ENCODE measurements at regions not wholly inside any gene's neighbourhood (a gene's known extent, or its start where the extent isn't known, plus 50 kb on each side); places are given as distances from the start of the nearest gene placed in this dataset.

DNA sequence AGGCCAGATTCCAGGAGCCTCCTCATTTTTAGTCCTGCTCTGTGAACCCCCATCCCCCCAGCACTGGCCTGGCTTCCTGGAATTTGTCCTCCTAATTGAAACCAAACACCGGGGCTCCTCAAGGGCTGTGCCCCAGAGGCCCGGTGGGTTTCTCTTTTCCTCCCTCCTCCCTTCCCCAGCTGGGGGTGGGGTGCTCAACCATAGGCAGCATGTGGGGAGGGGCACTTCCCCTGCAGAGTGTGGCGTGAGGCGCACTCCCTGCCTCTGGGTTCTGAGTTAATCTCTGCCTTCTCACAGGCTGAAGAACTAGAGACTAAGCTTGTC, 67.5 kb upstream of the ACOT11 start:
- TF ChIP-seq POLR2AphosphoS5 (IDR thresholded peaks at IDR 0.05; ENCODE audit: low read depth, low read length) (no peak), POLR2A (IDR thresholded peaks at IDR 0.05; ENCODE audit: borderline replicate concordance, extremely low read depth, insufficient read depth, insufficient read length) (no peak), CTCF (IDR thresholded peaks at IDR 0.05 in 2 of 3, conservative IDR thresholded peaks at IDR 0.05 in 1 of 3; ENCODE audit: borderline replicate concordance in 1 of 3, insufficient read depth in 1 of 3, low read depth in 2 of 3, low read length in 2 of 3) (no peak), EZH2phosphoT487 (IDR thresholded peaks at IDR 0.05; ENCODE audit: borderline replicate concordance) (no peak), RAD21 (IDR thresholded peaks at IDR 0.05; ENCODE audit: low read depth) (no peak), ZNF274 (IDR thresholded peaks at IDR 0.05; ENCODE audit: low read depth, low read length) (no peak), FOSL1 (IDR thresholded peaks at IDR 0.05; ENCODE audit: low read depth) (no peak)
- TF ChIP-seq, protein P1, sequence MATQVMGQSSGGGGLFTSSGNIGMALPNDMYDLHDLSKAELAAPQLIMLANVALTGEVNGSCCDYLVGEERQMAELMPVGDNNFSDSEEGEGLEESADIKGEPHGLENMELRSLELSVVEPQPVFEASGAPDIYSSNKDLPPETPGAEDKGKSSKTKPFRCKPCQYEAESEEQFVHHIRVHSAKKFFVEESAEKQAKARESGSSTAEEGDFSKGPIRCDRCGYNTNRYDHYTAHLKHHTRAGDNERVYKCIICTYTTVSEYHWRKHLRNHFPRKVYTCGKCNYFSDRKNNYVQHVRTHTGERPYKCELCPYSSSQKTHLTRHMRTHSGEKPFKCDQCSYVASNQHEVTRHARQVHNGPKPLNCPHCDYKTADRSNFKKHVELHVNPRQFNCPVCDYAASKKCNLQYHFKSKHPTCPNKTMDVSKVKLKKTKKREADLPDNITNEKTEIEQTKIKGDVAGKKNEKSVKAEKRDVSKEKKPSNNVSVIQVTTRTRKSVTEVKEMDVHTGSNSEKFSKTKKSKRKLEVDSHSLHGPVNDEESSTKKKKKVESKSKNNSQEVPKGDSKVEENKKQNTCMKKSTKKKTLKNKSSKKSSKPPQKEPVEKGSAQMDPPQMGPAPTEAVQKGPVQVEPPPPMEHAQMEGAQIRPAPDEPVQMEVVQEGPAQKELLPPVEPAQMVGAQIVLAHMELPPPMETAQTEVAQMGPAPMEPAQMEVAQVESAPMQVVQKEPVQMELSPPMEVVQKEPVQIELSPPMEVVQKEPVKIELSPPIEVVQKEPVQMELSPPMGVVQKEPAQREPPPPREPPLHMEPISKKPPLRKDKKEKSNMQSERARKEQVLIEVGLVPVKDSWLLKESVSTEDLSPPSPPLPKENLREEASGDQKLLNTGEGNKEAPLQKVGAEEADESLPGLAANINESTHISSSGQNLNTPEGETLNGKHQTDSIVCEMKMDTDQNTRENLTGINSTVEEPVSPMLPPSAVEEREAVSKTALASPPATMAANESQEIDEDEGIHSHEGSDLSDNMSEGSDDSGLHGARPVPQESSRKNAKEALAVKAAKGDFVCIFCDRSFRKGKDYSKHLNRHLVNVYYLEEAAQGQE (IDR thresholded peaks at IDR 0.05; ENCODE audit: low read depth): no peak
- TF ChIP-seq, protein P2, sequence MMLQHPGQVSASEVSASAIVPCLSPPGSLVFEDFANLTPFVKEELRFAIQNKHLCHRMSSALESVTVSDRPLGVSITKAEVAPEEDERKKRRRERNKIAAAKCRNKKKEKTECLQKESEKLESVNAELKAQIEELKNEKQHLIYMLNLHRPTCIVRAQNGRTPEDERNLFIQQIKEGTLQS (IDR thresholded peaks at IDR 0.05): no peak
